GM21723 (cell line): ENCODE measurements at regions not wholly inside any gene's neighbourhood (a gene's known extent, or its start where the extent isn't known, plus 50 kb on each side); places are given as distances from the start of the nearest gene placed in this dataset.

Experiments
- ATAC-seq: cut with Tn5 transposase; IDR thresholded peaks from one replicate; pipeline ENCODE4 v1.9.1; 2021; ENCODE audit warnings: mild to moderate bottlenecking, moderate library complexity; ENCODE audit not compliant: unreplicated experiment

- ATAC-seq, result no peak
Measured at GRCh38 chrX:51798701-51799100, 55.5 kb downstream of the GSPT2 start.

- ATAC-seq, result peak; percentile 86
Measured at GRCh38 chrX:51802917-51803688, 59.9 kb downstream of the GSPT2 start.

- no peak for ATAC-seq
Measured at GRCh38 chrX:51803833-51804232, 60.6 kb downstream of the GSPT2 start.

- ATAC-seq, result no peak
Measured at GRCh38 chrX:51804741-51805140, 61.5 kb downstream of the GSPT2 start.

- ATAC-seq, result no peak
Measured at GRCh38 chrX:51813886-51814460, 70.7 kb downstream of the GSPT2 start.

- no peak for ATAC-seq
Measured at GRCh38 chrX:51824061-51824460, 69.4 kb upstream of the MAGED1 start.

GRCh38 chrX:51825436-51825835, 68.0 kb upstream of the MAGED1 start:
- ATAC-seq, result no peak

- ATAC-seq, result no peak
Measured at GRCh38 chrX:51834076-51834475, 59.3 kb upstream of the MAGED1 start.

GRCh38 chrX:51836823-51837222, 56.6 kb upstream of the MAGED1 start:
- no peak for ATAC-seq

GRCh38 chrX:51837451-51837850, 56.0 kb upstream of the MAGED1 start:
- ATAC-seq, result no peak

- no peak for ATAC-seq
Measured at GRCh38 chrX:51837921-51838320, 55.5 kb upstream of the MAGED1 start.
